GM19455 (cell line): ENCODE measurements at regions not wholly inside any gene's neighbourhood (a gene's known extent, or its start where the extent isn't known, plus 50 kb on each side); places are given as distances from the start of the nearest gene placed in this dataset.
"Not testable (repeated sequence)": the region's sequence is repeated elsewhere in the genome, so short reads cannot be mapped to it uniquely, and the experiment has no call there.

ENCODE experiments used
- ATAC-seq: cut with Tn5 transposase; IDR thresholded peaks from one replicate; pipeline ENCODE4 v1.9.1; 2021; ENCODE audit not compliant: unreplicated experiment

GRCh38 chr9:103068753-103069152 is 73.6 kb downstream of the CYLC2 start:
- ATAC-seq: no peak

GRCh38 chr9:103078581-103078980 is 83.4 kb downstream of the CYLC2 start:
- ATAC-seq: no peak

GRCh38 chr9:103082494-103082893 is 87.4 kb downstream of the CYLC2 start:
- no peak for ATAC-seq

- no peak for ATAC-seq
Observed at GRCh38 chr9:103089357-103089756, 94.2 kb downstream of the CYLC2 start.

- ATAC-seq: no peak
Observed at GRCh38 chr9:103104101-103104500, 109.0 kb downstream of the CYLC2 start.

- ATAC-seq: no peak
Observed at GRCh38 chr9:103116246-103116645, 121.1 kb downstream of the CYLC2 start.

- no peak for ATAC-seq
Observed at GRCh38 chr9:103126494-103126893, 131.4 kb downstream of the CYLC2 start.

GRCh38 chr9:103139891-103140290 is 144.8 kb downstream of the CYLC2 start:
- no peak for ATAC-seq

- ATAC-seq: no peak
Observed at GRCh38 chr9:103152473-103152872, 157.3 kb downstream of the CYLC2 start.

GRCh38 chr9:103167530-103167929 is 172.4 kb downstream of the CYLC2 start:
- ATAC-seq: no peak

GRCh38 chr9:103168254-103168653 is 173.1 kb downstream of the CYLC2 start:
- ATAC-seq: no peak

- ATAC-seq: no peak
Observed at GRCh38 chr9:103169798-103170197, 174.7 kb downstream of the CYLC2 start.

- no peak for ATAC-seq
Observed at GRCh38 chr9:103183701-103184171, 188.6 kb downstream of the CYLC2 start.

- no peak for ATAC-seq
Observed at GRCh38 chr9:103186959-103187358, 191.8 kb downstream of the CYLC2 start.

- ATAC-seq: no peak
Observed at GRCh38 chr9:103188781-103189350, 193.7 kb downstream of the CYLC2 start.

- ATAC-seq: no peak
Observed at GRCh38 chr9:103193992-103194391, 198.9 kb downstream of the CYLC2 start.

GRCh38 chr9:103203172-103203571 is 208.0 kb downstream of the CYLC2 start:
- no peak for ATAC-seq

- not testable (repeated sequence) for ATAC-seq
Observed at GRCh38 chr9:103205881-103206585, 210.9 kb downstream of the CYLC2 start.

- ATAC-seq: no peak
Observed at GRCh38 chr9:103210607-103211006, 215.5 kb downstream of the CYLC2 start.

- no peak for ATAC-seq
Observed at GRCh38 chr9:103215197-103215596, 220.1 kb downstream of the CYLC2 start.

- no peak for ATAC-seq
Observed at GRCh38 chr9:103225702-103226646, 230.8 kb downstream of the CYLC2 start.

GRCh38 chr9:103226647-103227013 is 231.5 kb downstream of the CYLC2 start:
- no peak for ATAC-seq
